ENCODE measurements at regions not wholly inside any gene's neighbourhood (a gene's known extent, or its start where the extent isn't known, plus 50 kb on each side); places are given as distances from the start of the nearest gene placed in this dataset.

DNA sequence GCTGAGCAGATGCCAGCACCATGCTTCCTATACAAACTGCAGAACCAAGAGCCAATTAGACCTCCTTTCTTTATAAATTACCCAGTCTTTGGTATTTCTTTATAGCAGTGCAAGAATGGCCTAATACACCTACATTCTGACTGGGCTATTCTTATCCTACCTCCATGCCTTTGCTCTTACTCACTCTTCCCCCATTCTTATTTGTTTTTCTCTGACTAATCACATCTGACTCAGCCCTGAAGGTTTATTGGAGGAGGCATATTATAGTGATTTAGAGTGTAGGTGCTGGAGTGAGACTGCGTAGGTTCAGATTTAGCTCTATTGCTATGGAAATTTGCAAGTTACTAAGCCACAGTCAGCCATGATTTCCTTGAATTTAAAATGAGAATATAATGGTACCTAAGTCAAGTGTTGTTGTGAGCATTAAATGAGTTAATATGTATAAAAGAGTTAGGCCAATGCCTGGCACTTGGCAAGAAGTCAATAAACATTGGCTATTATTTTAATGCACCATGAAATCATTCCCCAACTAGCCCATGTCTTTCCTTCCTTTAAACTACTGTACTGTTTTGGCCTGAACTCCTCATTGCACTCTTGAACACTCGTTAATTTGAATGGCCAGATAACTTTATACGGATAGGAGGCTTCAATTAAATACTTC lies 531.2 kb upstream of the ZNF608 start:
- TF ChIP-seq EP300 (IDR thresholded peaks at IDR 0.05; ENCODE audit: low read depth) = no peak
- TF ChIP-seq, protein P1, sequence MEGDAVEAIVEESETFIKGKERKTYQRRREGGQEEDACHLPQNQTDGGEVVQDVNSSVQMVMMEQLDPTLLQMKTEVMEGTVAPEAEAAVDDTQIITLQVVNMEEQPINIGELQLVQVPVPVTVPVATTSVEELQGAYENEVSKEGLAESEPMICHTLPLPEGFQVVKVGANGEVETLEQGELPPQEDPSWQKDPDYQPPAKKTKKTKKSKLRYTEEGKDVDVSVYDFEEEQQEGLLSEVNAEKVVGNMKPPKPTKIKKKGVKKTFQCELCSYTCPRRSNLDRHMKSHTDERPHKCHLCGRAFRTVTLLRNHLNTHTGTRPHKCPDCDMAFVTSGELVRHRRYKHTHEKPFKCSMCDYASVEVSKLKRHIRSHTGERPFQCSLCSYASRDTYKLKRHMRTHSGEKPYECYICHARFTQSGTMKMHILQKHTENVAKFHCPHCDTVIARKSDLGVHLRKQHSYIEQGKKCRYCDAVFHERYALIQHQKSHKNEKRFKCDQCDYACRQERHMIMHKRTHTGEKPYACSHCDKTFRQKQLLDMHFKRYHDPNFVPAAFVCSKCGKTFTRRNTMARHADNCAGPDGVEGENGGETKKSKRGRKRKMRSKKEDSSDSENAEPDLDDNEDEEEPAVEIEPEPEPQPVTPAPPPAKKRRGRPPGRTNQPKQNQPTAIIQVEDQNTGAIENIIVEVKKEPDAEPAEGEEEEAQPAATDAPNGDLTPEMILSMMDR (IDR thresholded peaks at IDR 0.05) = no peak
